GM18498 (cell line): ENCODE measurements at regions not wholly inside any gene's neighbourhood (a gene's known extent, or its start where the extent isn't known, plus 50 kb on each side); places are given as distances from the start of the nearest gene placed in this dataset.

Experiments
- ATAC-seq: cut with Tn5 transposase; IDR thresholded peaks from one replicate; pipeline ENCODE4 v1.9.1; 2021; ENCODE audit warnings: mild to moderate bottlenecking, moderate library complexity; ENCODE audit not compliant: unreplicated experiment

- no peak for ATAC-seq
Measured at GRCh38 chr7:13508586-13508985, 480.9 kb downstream of the ETV1 start.

GRCh38 chr7:13518738-13519137, 470.7 kb downstream of the ETV1 start:
- no peak for ATAC-seq

- ATAC-seq, result no peak
Measured at GRCh38 chr7:13524076-13524475, 465.4 kb downstream of the ETV1 start.

GRCh38 chr7:13532028-13532753, 457.3 kb downstream of the ETV1 start:
- ATAC-seq, result no peak

GRCh38 chr7:13538669-13539068, 450.8 kb downstream of the ETV1 start:
- ATAC-seq, result no peak

- ATAC-seq, result no peak
Measured at GRCh38 chr7:13540429-13540828, 449.0 kb downstream of the ETV1 start.

GRCh38 chr7:13541326-13541725, 448.1 kb downstream of the ETV1 start:
- ATAC-seq, result no peak

GRCh38 chr7:13542451-13542850, 447.0 kb downstream of the ETV1 start:
- no peak for ATAC-seq

GRCh38 chr7:13551503-13551902, 438.0 kb downstream of the ETV1 start:
- ATAC-seq, result no peak

GRCh38 chr7:13560441-13560840, 429.0 kb downstream of the ETV1 start:
- ATAC-seq, result no peak

- ATAC-seq, result no peak
Measured at GRCh38 chr7:13563257-13563656, 426.2 kb downstream of the ETV1 start.

GRCh38 chr7:13563680-13564079, 425.8 kb downstream of the ETV1 start:
- no peak for ATAC-seq

- ATAC-seq, result no peak
Measured at GRCh38 chr7:13577566-13578145, 411.8 kb downstream of the ETV1 start.

- ATAC-seq, result no peak
Measured at GRCh38 chr7:13578294-13578693, 411.2 kb downstream of the ETV1 start.

- ATAC-seq, result no peak
Measured at GRCh38 chr7:13581097-13581496, 408.4 kb downstream of the ETV1 start.

GRCh38 chr7:13593854-13594253, 395.6 kb downstream of the ETV1 start:
- ATAC-seq, result no peak

- ATAC-seq, result no peak
Measured at GRCh38 chr7:13602036-13602435, 387.4 kb downstream of the ETV1 start.

GRCh38 chr7:13603016-13603415, 386.4 kb downstream of the ETV1 start:
- ATAC-seq, result no peak

GRCh38 chr7:13603661-13604060, 385.8 kb downstream of the ETV1 start:
- no peak for ATAC-seq

- ATAC-seq, result no peak
Measured at GRCh38 chr7:13604178-13604577, 385.3 kb downstream of the ETV1 start.

GRCh38 chr7:13610372-13610771, 379.1 kb downstream of the ETV1 start:
- no peak for ATAC-seq

GRCh38 chr7:13615679-13616078, 373.8 kb downstream of the ETV1 start:
- ATAC-seq, result no peak

GRCh38 chr7:13627455-13627854, 362.0 kb downstream of the ETV1 start:
- no peak for ATAC-seq
